ENCODE measurements at regions not wholly inside any gene's neighbourhood (a gene's known extent, or its start where the extent isn't known, plus 50 kb on each side); places are given as distances from the start of the nearest gene placed in this dataset.

GRCh38 chr9:81776390-81776789 is 87.0 kb upstream of the TLE1 start:
- Histone ChIP-seq H3K4me1 (ENCODE audit: control insufficient read depth, insufficient read depth, low read length, unreplicated experiment) (peaks cover 8% of the 10 kb centered on the region), H3K4me3 (ENCODE audit: low read depth, low read length) (no peak overlapping the region), H3K79me2 (ENCODE audit: control insufficient read depth, insufficient read depth, low read length, unreplicated experiment) (no peaks in the 10 kb centered on the region), H3K27ac (ENCODE audit: low read depth, low read length) (no peak overlapping the region), H2AFZ (ENCODE audit: low read length, unreplicated experiment) (no peak overlapping the region), H3K36me3 (ENCODE audit: insufficient read depth, low read length) (no peaks in the 10 kb centered on the region), H3K27me3 (ENCODE audit: insufficient read depth, low read length) (peaks cover 3% of the 10 kb centered on the region; the same call in 1 of the 2 replicates)

- Histone ChIP-seq H3K27me3 (ENCODE audit: insufficient read depth, low read length) (peaks cover 3% of the 10 kb centered on the region; the same call in 1 of the 2 replicates), H3K27ac (ENCODE audit: low read depth, low read length) (no peak overlapping the region), H3K79me2 (ENCODE audit: control insufficient read depth, insufficient read depth, low read length, unreplicated experiment) (no peaks in the 10 kb centered on the region), H3K36me3 (ENCODE audit: insufficient read depth, low read length) (no peaks in the 10 kb centered on the region), H2AFZ (ENCODE audit: low read length, unreplicated experiment) (no peak overlapping the region), H3K4me1 (ENCODE audit: control insufficient read depth, insufficient read depth, low read length, unreplicated experiment) (peaks cover 5% of the 10 kb centered on the region), H3K4me3 (ENCODE audit: low read depth, low read length) (no peak overlapping the region)
Observed at GRCh38 chr9:81776834-81777233, 87.5 kb upstream of the TLE1 start.

GRCh38 chr9:81777482-81777881 is 88.1 kb upstream of the TLE1 start:
- Histone ChIP-seq H3K79me2 (ENCODE audit: control insufficient read depth, insufficient read depth, low read length, unreplicated experiment) (no peaks in the 10 kb centered on the region), H3K36me3 (ENCODE audit: insufficient read depth, low read length) (no peaks in the 10 kb centered on the region), H3K27me3 (ENCODE audit: insufficient read depth, low read length) (peaks cover 3% of the 10 kb centered on the region; the same call in 1 of the 2 replicates), H2AFZ (ENCODE audit: low read length, unreplicated experiment) (no peak overlapping the region), H3K27ac (ENCODE audit: low read depth, low read length) (no peak overlapping the region), H3K4me1 (ENCODE audit: control insufficient read depth, insufficient read depth, low read length, unreplicated experiment) (no peaks in the 10 kb centered on the region), H3K4me3 (ENCODE audit: low read depth, low read length) (no peak overlapping the region)

- Histone ChIP-seq H3K4me1 (ENCODE audit: control insufficient read depth, insufficient read depth, low read length, unreplicated experiment) (peaks cover 5% of the 10 kb centered on the region), H3K36me3 (ENCODE audit: insufficient read depth, low read length) (no peaks in the 10 kb centered on the region), H2AFZ (ENCODE audit: low read length, unreplicated experiment) (no peak overlapping the region), H3K27me3 (ENCODE audit: insufficient read depth, low read length) (no peaks in the 10 kb centered on the region), H3K4me3 (ENCODE audit: low read depth, low read length) (no peak overlapping the region), H3K27ac (ENCODE audit: low read depth, low read length) (no peak overlapping the region), H3K79me2 (ENCODE audit: control insufficient read depth, insufficient read depth, low read length, unreplicated experiment) (no peaks in the 10 kb centered on the region)
Observed at GRCh38 chr9:81782313-81782995, 93.1 kb upstream of the TLE1 start.

- Histone ChIP-seq H3K27me3 (ENCODE audit: insufficient read depth, low read length) (no peaks in the 10 kb centered on the region), H3K4me1 (ENCODE audit: control insufficient read depth, insufficient read depth, low read length, unreplicated experiment) (peaks cover 28% of the 10 kb centered on the region), H3K79me2 (ENCODE audit: control insufficient read depth, insufficient read depth, low read length, unreplicated experiment) (no peaks in the 10 kb centered on the region), H2AFZ (ENCODE audit: low read length, unreplicated experiment) (no peak overlapping the region), H3K4me3 (ENCODE audit: low read depth, low read length) (no peak overlapping the region), H3K36me3 (ENCODE audit: insufficient read depth, low read length) (no peaks in the 10 kb centered on the region), H3K27ac (ENCODE audit: low read depth, low read length) (peak overlapping the region; percentile 67)
Observed at GRCh38 chr9:81787747-81788632, 98.6 kb upstream of the TLE1 start.

- Histone ChIP-seq H2AFZ (ENCODE audit: low read length, unreplicated experiment) (no peak overlapping the region), H3K27ac (ENCODE audit: low read depth, low read length) (no peak overlapping the region), H3K79me2 (ENCODE audit: control insufficient read depth, insufficient read depth, low read length, unreplicated experiment) (no peaks in the 10 kb centered on the region), H3K4me3 (ENCODE audit: low read depth, low read length) (no peak overlapping the region), H3K36me3 (ENCODE audit: insufficient read depth, low read length) (no peaks in the 10 kb centered on the region), H3K4me1 (ENCODE audit: control insufficient read depth, insufficient read depth, low read length, unreplicated experiment) (peaks cover 28% of the 10 kb centered on the region), H3K27me3 (ENCODE audit: insufficient read depth, low read length) (no peaks in the 10 kb centered on the region)
Observed at GRCh38 chr9:81789721-81790120, 100.4 kb upstream of the TLE1 start.

GRCh38 chr9:81790166-81790565 is 100.8 kb upstream of the TLE1 start:
- H3K4me3 ChIP-seq (ENCODE audit: low read depth, low read length) = no peak overlapping the region

GRCh38 chr9:81791076-81791475 is 101.7 kb upstream of the TLE1 start:
- Histone ChIP-seq H3K27me3 (ENCODE audit: insufficient read depth, low read length) (no peaks in the 10 kb centered on the region), H3K4me1 (ENCODE audit: control insufficient read depth, insufficient read depth, low read length, unreplicated experiment) (peaks cover 28% of the 10 kb centered on the region), H2AFZ (ENCODE audit: low read length, unreplicated experiment) (no peak overlapping the region), H3K36me3 (ENCODE audit: insufficient read depth, low read length) (no peaks in the 10 kb centered on the region), H3K4me3 (ENCODE audit: low read depth, low read length) (no peak overlapping the region), H3K27ac (ENCODE audit: low read depth, low read length) (no peak overlapping the region), H3K79me2 (ENCODE audit: control insufficient read depth, insufficient read depth, low read length, unreplicated experiment) (no peaks in the 10 kb centered on the region)

More at GRCh38 chr9:81790166-81790565, 100.8 kb upstream of the TLE1 start:
- H3K27ac ChIP-seq (ENCODE audit: low read depth, low read length) = no peak overlapping the region
- no peaks in the 10 kb centered on the region for H3K36me3 ChIP-seq (ENCODE audit: insufficient read depth, low read length)
- H2AFZ ChIP-seq (ENCODE audit: low read length, unreplicated experiment) = no peak overlapping the region
- no peaks in the 10 kb centered on the region for H3K27me3 ChIP-seq (ENCODE audit: insufficient read depth, low read length)
- H3K79me2 ChIP-seq (ENCODE audit: control insufficient read depth, insufficient read depth, low read length, unreplicated experiment) = no peaks in the 10 kb centered on the region
- H3K4me1 ChIP-seq (ENCODE audit: control insufficient read depth, insufficient read depth, low read length, unreplicated experiment) = peaks cover 28% of the 10 kb centered on the region

- Histone ChIP-seq H3K36me3 (ENCODE audit: insufficient read depth, low read length) (no peaks in the 10 kb centered on the region), H3K79me2 (ENCODE audit: control insufficient read depth, insufficient read depth, low read length, unreplicated experiment) (no peaks in the 10 kb centered on the region), H3K27me3 (ENCODE audit: insufficient read depth, low read length) (no peaks in the 10 kb centered on the region), H3K27ac (ENCODE audit: low read depth, low read length) (no peak overlapping the region), H2AFZ (ENCODE audit: low read length, unreplicated experiment) (no peak overlapping the region), H3K4me1 (ENCODE audit: control insufficient read depth, insufficient read depth, low read length, unreplicated experiment) (peaks cover 3% of the 10 kb centered on the region), H3K4me3 (ENCODE audit: low read depth, low read length) (no peak overlapping the region)
Observed at GRCh38 chr9:81798606-81799005, 109.3 kb upstream of the TLE1 start.

GRCh38 chr9:81801190-81801589 is 111.8 kb upstream of the TLE1 start:
- no peaks in the 10 kb centered on the region for H3K36me3 ChIP-seq (ENCODE audit: insufficient read depth, low read length)
- no peaks in the 10 kb centered on the region for H3K79me2 ChIP-seq (ENCODE audit: control insufficient read depth, insufficient read depth, low read length, unreplicated experiment)
- H3K27me3 ChIP-seq (ENCODE audit: insufficient read depth, low read length) = no peaks in the 10 kb centered on the region
- H3K4me3 ChIP-seq (ENCODE audit: low read depth, low read length) = no peak overlapping the region
- H3K27ac ChIP-seq (ENCODE audit: low read depth, low read length) = no peak overlapping the region
- no peak overlapping the region for H2AFZ ChIP-seq (ENCODE audit: low read length, unreplicated experiment)
- peaks cover 3% of the 10 kb centered on the region for H3K4me1 ChIP-seq (ENCODE audit: control insufficient read depth, insufficient read depth, low read length, unreplicated experiment)

GRCh38 chr9:81804306-81804705 is 115.0 kb upstream of the TLE1 start:
- Histone ChIP-seq H3K27ac (ENCODE audit: low read depth, low read length) (no peak overlapping the region), H3K36me3 (ENCODE audit: insufficient read depth, low read length) (no peaks in the 10 kb centered on the region), H3K4me3 (ENCODE audit: low read depth, low read length) (no peak overlapping the region), H3K27me3 (ENCODE audit: insufficient read depth, low read length) (no peaks in the 10 kb centered on the region), H3K4me1 (ENCODE audit: control insufficient read depth, insufficient read depth, low read length, unreplicated experiment) (peaks cover 3% of the 10 kb centered on the region), H3K79me2 (ENCODE audit: control insufficient read depth, insufficient read depth, low read length, unreplicated experiment) (no peaks in the 10 kb centered on the region), H2AFZ (ENCODE audit: low read length, unreplicated experiment) (no peak overlapping the region)
